ENCODE measurements at regions not wholly inside any gene's neighbourhood (a gene's known extent, or its start where the extent isn't known, plus 50 kb on each side); places are given as distances from the start of the nearest gene placed in this dataset.
"Not testable (repeated sequence)": the region's sequence is repeated elsewhere in the genome, so short reads cannot be mapped to it uniquely, and the experiment has no call there.

DNA sequence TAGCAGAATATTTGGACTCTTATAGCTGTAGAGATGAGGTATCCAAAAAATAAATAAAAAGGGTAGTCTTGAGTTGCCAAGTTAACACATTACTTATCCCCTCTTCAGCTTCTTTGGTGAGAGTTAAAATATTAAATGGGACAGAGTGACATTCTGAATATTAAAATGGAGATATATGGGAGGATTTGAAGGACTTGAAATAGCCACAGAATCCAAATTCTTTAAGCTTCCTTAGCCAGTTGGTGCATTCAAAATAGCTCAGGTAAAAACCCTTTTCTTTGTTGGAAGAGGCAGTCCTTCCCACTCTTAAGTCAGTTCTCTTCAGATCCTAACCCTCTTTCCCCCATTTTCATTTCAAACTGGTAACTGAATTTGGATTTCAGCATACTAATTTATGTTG lies 130.1 kb upstream of the KLF12 start:
- TF ChIP-seq, protein P1, sequence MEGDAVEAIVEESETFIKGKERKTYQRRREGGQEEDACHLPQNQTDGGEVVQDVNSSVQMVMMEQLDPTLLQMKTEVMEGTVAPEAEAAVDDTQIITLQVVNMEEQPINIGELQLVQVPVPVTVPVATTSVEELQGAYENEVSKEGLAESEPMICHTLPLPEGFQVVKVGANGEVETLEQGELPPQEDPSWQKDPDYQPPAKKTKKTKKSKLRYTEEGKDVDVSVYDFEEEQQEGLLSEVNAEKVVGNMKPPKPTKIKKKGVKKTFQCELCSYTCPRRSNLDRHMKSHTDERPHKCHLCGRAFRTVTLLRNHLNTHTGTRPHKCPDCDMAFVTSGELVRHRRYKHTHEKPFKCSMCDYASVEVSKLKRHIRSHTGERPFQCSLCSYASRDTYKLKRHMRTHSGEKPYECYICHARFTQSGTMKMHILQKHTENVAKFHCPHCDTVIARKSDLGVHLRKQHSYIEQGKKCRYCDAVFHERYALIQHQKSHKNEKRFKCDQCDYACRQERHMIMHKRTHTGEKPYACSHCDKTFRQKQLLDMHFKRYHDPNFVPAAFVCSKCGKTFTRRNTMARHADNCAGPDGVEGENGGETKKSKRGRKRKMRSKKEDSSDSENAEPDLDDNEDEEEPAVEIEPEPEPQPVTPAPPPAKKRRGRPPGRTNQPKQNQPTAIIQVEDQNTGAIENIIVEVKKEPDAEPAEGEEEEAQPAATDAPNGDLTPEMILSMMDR (IDR thresholded peaks at IDR 0.05; ENCODE audit: insufficient read depth, low read length, missing control alignments), result no peak
- POLR2A ChIA-PET, result no interaction called here
- DNase-seq (ENCODE audit: low read depth, low spot score), result no peak
- no peak overlapping the region for H3K4me3 ChIP-seq (ENCODE audit: low read depth, low read length)
- CTCF ChIA-PET, result interaction anchor here (0.6 to 1.6 kb wide), 2 partner anchors 22 to 45 kb away, joined by 3 to 6 read pairs; no protein-coding TSS in a partner anchor

DNA sequence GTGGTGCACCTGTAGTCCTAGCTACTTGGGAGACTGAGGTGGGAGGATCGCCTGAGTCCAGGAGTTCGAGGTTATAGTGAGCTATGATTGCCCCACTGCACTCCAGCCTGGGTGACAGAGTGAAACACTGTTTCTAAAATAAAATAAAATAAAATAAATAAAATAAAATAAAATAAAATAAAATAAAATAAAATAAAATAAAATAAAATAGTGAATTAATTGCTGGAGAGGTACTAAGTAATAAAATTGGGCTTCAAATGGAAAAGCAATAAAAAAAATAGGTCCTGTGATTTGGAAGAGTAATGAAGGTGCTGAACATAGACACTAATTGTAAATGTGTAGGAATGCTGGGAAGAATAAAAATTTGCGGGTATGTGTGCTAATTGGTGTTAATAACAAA lies 126.2 kb upstream of the KLF12 start:
- POLR2A ChIA-PET; DNase-seq (ENCODE audit: low read depth, low spot score); CTCF ChIA-PET; H3K4me3 ChIP-seq (ENCODE audit: low read depth, low read length): not testable (repeated sequence)

DNA sequence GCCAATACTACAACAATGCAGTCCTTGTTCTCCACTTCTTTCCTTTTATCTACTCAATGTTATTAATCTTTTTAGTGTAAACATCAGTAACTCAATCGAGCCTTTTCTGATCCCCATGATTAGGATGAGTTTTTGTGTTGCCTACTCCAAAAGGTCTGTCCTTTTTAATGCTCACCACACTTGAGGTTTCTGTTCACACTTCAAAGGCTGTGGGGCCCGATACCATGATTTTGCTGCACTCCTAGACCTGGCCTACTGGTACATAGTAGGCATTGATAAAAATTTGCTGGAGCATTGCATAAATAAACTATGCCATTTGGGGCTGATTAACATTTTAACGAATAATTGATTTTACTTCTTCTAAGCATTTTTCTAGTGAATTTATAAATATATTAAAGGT lies 125.4 kb upstream of the KLF12 start:
- ChIA-PET POLR2A (no interaction called here), CTCF (interaction anchor here (1.4 kb wide), 1 partner anchor 26 kb away, joined by 3 read pairs; no protein-coding TSS in a partner anchor)
- TF ChIP-seq, protein P1 (IDR thresholded peaks at IDR 0.05; ENCODE audit: insufficient read depth, low read length, missing control alignments), result no peak
- DNase-seq (ENCODE audit: low read depth, low spot score), result no peak
- H3K4me3 ChIP-seq (ENCODE audit: low read depth, low read length), result no peak overlapping the region

DNA sequence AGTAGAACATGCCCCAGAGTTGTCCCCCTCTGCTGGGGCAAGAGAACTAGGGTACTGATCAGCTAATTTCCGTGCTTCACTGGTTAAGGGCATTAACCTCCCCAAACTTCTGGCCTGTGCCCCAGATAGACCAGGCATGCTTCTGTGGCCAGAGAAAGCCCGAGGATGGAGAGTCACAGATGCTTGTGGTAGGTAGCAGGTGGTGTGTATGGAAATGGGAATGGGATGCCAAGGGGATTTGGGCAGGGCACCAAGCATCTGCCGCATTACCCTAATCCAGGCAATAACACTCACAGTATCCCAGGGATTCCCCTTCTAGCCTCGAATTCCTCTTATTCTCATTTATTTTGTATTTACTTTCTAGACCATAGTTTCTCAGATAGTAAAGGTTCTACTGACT lies 124.8 kb upstream of the KLF12 start:
- ChIA-PET CTCF (interaction anchor here (0.9 to 1.4 kb wide), 2 partner anchors 25 to 961 kb away, joined by 3 read pairs; no protein-coding TSS in a partner anchor), POLR2A (no interaction called here)
- no peak overlapping the region for H3K4me3 ChIP-seq (ENCODE audit: low read depth, low read length)
- DNase-seq (ENCODE audit: low read depth, low spot score), result no peak
- TF ChIP-seq, protein P1 (IDR thresholded peaks at IDR 0.05; ENCODE audit: insufficient read depth, low read length, missing control alignments), result no peak

DNA sequence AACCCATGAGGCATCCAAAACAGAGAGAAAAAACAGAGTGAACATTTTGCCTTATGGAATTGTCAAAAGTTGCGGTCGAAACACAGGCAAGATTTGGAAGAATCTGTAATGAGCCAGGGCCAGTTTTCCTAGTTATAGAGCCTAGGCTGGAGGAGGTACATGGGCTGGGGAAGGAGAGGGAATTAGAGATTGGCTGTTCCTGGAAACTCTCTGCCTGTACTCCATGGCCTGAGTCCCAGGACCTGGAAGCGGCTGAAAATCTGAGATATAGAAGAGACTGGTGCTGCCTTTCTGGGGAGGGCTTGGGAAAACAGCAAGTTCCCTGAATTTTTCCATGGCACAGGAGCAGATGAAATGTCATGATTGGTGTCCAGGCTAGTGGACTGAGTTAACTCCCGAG lies 122.8 kb upstream of the KLF12 start:
- TF ChIP-seq, protein P1 (IDR thresholded peaks at IDR 0.05; ENCODE audit: insufficient read depth, low read length, missing control alignments), result no peak
- ChIA-PET POLR2A (no interaction called here), CTCF (interaction anchor here (1.8 kb wide), 1 partner anchor 30 kb away, joined by 7 read pairs; no protein-coding TSS in a partner anchor)
- H3K4me3 ChIP-seq (ENCODE audit: low read depth, low read length), result no peak overlapping the region
- DNase-seq (ENCODE audit: low read depth, low spot score), result no peak

DNA sequence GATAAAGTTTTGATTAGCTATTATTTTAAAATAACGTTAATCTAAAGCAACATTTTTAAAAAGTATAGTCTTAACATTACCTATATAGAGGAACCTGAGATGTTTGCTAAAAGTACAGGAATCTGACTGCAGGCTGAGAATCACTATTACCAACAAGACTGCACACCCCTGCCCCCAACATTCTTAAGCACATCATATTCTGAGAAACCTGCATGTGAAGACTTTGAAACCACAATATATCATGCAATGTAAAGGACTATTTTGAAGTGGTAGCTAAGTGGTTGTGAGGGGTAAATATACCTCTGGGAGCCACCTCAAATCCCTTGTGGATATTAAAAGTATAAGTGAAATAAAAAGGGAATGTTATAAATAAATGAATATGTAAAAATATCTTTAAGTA lies 119.0 kb upstream of the KLF12 start:
- POLR2A ChIA-PET, result interaction anchor here (0.6 kb wide), 1 partner anchor 13 kb away, joined by 3 read pairs; no protein-coding TSS in a partner anchor
- CTCF ChIA-PET, result interaction anchor here (1.4 kb wide), 1 partner anchor 34 kb away, joined by 4 read pairs; no protein-coding TSS in a partner anchor

More for the DNA sequence above, 119.0 kb upstream of the KLF12 start:
- H3K4me3 ChIP-seq (ENCODE audit: low read depth, low read length), result no peak overlapping the region
- no peak for DNase-seq (ENCODE audit: low read depth, low spot score)
- TF ChIP-seq, protein P1 (IDR thresholded peaks at IDR 0.05; ENCODE audit: insufficient read depth, low read length, missing control alignments), result no peak

Measured in AG04449 (cell line).